Loucy (cell line): ENCODE measurements at regions not wholly inside any gene's neighbourhood (a gene's known extent, or its start where the extent isn't known, plus 50 kb on each side); places are given as distances from the start of the nearest gene placed in this dataset.

Experiments used
- H2AFZ ChIP-seq: fragments of 200-600 bp; sonication (generic); 2 replicates; pipeline ENCODE4 v1.6.0; 2016; ENCODE audit warnings: antibody characterized with exemption, mild to moderate bottlenecking, low read length, moderate library complexity
- H3F3A ChIP-seq: fragments of 200-600 bp; 2 replicates; pipeline ENCODE4 v1.6.0; 2016; ENCODE audit warnings: antibody characterized with exemption, low read depth, mild to moderate bottlenecking
- H3K27me3 ChIP-seq: fragments of 200-600 bp; sonication (generic); 2 replicates; pipeline ENCODE4 v1.6.1; 2014; ENCODE audit warnings: low read length, mild to moderate bottlenecking; ENCODE audit not compliant: insufficient read depth, poor library complexity, severe bottlenecking
- H3K36me3 ChIP-seq: fragments of 200-600 bp; sonication (generic); 2 replicates; pipeline ENCODE4 v1.6.1; 2016; ENCODE audit warnings: low read length; ENCODE audit not compliant: insufficient read depth
- H3K4me1 ChIP-seq: fragments of 200-600 bp; sonication (generic); 2 replicates; pipeline ENCODE4 v1.5.1; 2014; ENCODE audit warnings: low read length, mild to moderate bottlenecking; ENCODE audit not compliant: insufficient read depth, poor library complexity, severe bottlenecking
- H3K4me2 ChIP-seq: fragments of 200-600 bp; sonication (generic); 2 replicates; pipeline ENCODE4 v1.6.0; 2014; ENCODE audit warnings: antibody characterized with exemption, low read length, low read depth, mild to moderate bottlenecking; ENCODE audit not compliant: poor library complexity, severe bottlenecking
- H3K4me3 ChIP-seq: fragments of 200-600 bp; sonication (generic); 2 replicates; pipeline ENCODE4 v1.5.1; 2014; ENCODE audit warnings: low read length, mild to moderate bottlenecking, mixed read lengths; ENCODE audit not compliant: poor library complexity, severe bottlenecking
- H3K79me2 ChIP-seq: fragments of 200-600 bp; sonication (generic); 2 replicates; pipeline ENCODE4 v1.6.1; 2014; ENCODE audit warnings: low read length; ENCODE audit not compliant: insufficient read depth
- H3K9ac ChIP-seq: fragments of 200-600 bp; sonication (generic); 2 replicates; pipeline ENCODE4 v1.6.0; 2014; ENCODE audit warnings: mild to moderate bottlenecking, low read depth, low read length, moderate library complexity; ENCODE audit not compliant: poor library complexity, severe bottlenecking
- H3K9me2 ChIP-seq: fragments of 200-600 bp; sonication (generic); replicated peaks from 2 replicates; pipeline ENCODE4 v1.6.1; 2016; ENCODE audit warnings: low read depth, low read length, mixed read lengths
- H3K9me3 ChIP-seq: fragments of 200-600 bp; sonication (generic); 2 replicates; pipeline ENCODE4 v1.6.1; 2014; ENCODE audit warnings: mild to moderate bottlenecking, antibody characterized with exemption, low read length, low read depth; ENCODE audit not compliant: insufficient read depth
- H4K20me1 ChIP-seq: fragments of 200-600 bp; sonication (generic); 2 replicates; pipeline ENCODE4 v1.6.0; 2014; ENCODE audit warnings: antibody characterized with exemption, low read length, mild to moderate bottlenecking; ENCODE audit not compliant: insufficient read depth, poor library complexity, severe bottlenecking
- EZH2phosphoT487 ChIP-seq: fragments of 200-600 bp; IDR thresholded peaks from 2 replicates; pipeline ENCODE4 v1.6.1; 2018; ENCODE audit warnings: antibody characterized with exemption, mild to moderate bottlenecking, moderate library complexity, borderline replicate concordance
- TF ChIP-seq, protein P1 (sequence below): fragments of 200-600 bp; sonication (generic); conservative IDR thresholded peaks from 2 replicates; pipeline ENCODE4 v1.5.1; 2014; ENCODE audit warnings: mild to moderate bottlenecking, antibody characterized with exemption, low read length

DNA sequence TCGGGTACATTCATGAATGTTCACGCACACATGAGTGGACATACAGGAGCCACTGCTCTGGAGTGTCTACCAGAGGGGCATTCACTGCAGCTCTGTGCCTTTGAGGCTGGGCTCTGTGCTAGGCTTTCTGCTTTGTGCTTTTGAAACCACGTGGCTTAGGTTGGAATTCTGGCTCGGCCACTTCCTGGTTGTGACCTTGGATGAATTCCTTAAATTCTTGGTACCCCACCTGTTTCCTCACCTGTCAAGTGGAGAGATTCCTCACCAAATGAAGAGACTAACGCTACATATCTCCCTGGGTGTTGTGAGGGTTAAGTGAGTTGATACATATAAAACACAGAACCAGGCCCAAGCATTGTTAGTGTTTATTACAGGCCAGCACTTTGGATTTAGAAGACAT lies 842.8 kb downstream of the VRK1 start:
- no peak overlapping the region for H3K4me2 ChIP-seq
- H2AFZ ChIP-seq: no peak overlapping the region
- no peak overlapping the region for H3K9ac ChIP-seq
- no peaks in the 10 kb centered on the region for H4K20me1 ChIP-seq
- no peaks in the 10 kb centered on the region for H3K4me1 ChIP-seq
- H3K27me3 ChIP-seq: no peaks in the 10 kb centered on the region
- H3K9me2 ChIP-seq: no peaks in the 10 kb centered on the region
- TF ChIP-seq, protein P1, sequence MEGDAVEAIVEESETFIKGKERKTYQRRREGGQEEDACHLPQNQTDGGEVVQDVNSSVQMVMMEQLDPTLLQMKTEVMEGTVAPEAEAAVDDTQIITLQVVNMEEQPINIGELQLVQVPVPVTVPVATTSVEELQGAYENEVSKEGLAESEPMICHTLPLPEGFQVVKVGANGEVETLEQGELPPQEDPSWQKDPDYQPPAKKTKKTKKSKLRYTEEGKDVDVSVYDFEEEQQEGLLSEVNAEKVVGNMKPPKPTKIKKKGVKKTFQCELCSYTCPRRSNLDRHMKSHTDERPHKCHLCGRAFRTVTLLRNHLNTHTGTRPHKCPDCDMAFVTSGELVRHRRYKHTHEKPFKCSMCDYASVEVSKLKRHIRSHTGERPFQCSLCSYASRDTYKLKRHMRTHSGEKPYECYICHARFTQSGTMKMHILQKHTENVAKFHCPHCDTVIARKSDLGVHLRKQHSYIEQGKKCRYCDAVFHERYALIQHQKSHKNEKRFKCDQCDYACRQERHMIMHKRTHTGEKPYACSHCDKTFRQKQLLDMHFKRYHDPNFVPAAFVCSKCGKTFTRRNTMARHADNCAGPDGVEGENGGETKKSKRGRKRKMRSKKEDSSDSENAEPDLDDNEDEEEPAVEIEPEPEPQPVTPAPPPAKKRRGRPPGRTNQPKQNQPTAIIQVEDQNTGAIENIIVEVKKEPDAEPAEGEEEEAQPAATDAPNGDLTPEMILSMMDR: no peak
- TF ChIP-seq EZH2phosphoT487: no peak
- no peaks in the 10 kb centered on the region for H3F3A ChIP-seq
- H3K9me3 ChIP-seq: no peaks in the 10 kb centered on the region
- no peaks in the 10 kb centered on the region for H3K36me3 ChIP-seq
- no peaks in the 10 kb centered on the region for H3K79me2 ChIP-seq
- no peak overlapping the region for H3K4me3 ChIP-seq

DNA sequence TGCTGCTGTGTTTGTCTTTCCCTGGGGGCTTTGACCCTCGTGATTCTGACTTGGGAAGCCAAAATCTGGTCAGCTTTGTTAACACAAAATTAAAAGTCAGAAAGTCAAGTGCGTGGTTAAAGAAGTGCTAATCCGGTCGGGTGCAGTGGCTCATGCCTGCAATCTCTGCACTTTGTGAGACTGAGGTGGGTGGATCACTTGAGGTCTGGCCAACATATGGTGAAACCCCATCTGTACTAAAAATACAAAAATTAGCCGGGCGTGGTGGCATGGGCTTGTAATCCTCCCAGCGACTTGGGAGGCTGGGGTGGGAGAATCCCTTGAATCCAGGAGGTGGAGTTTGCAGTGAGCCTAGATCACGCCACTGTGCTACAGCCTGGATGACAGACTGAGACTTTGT lies 844.6 kb downstream of the VRK1 start:
- no peaks in the 10 kb centered on the region for H3K4me1 ChIP-seq
- H3K79me2 ChIP-seq: no peaks in the 10 kb centered on the region
- TF ChIP-seq EZH2phosphoT487: no peak
- TF ChIP-seq, protein P1: no peak
- no peaks in the 10 kb centered on the region for H3F3A ChIP-seq
- no peak overlapping the region for H3K4me2 ChIP-seq
- no peaks in the 10 kb centered on the region for H3K9me3 ChIP-seq
- H3K4me3 ChIP-seq: no peak overlapping the region
- no peak overlapping the region for H3K9ac ChIP-seq
- H4K20me1 ChIP-seq: no peaks in the 10 kb centered on the region
- H3K9me2 ChIP-seq: no peaks in the 10 kb centered on the region
- no peaks in the 10 kb centered on the region for H3K36me3 ChIP-seq
- H2AFZ ChIP-seq: no peak overlapping the region
- no peaks in the 10 kb centered on the region for H3K27me3 ChIP-seq

DNA sequence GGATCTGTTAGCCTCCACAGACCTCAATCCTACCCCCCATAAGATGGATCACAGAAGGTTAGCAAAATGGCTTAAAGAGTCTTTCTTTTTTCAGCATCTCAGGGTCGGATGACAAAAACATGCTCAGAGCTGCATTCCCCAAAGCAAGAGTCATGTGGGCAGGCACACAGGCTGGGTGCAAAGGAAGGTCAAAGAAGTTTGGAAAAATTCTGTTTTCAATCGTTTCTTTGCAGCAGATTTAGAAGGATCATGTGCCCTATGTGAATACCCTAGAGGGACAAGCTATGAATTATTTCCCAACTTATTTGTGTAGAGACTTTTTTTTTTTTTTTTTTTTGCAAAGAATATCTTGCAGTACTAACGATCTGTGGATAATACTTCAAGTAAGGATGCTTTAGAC lies 845.4 kb downstream of the VRK1 start:
- Histone ChIP-seq H3K4me3 (no peak overlapping the region), H3K9ac (no peak overlapping the region), H4K20me1 (no peaks in the 10 kb centered on the region), H3K4me1 (no peaks in the 10 kb centered on the region), H3K9me2 (no peaks in the 10 kb centered on the region), H2AFZ (no peak overlapping the region), H3K9me3 (no peaks in the 10 kb centered on the region), H3K4me2 (no peak overlapping the region), H3K36me3 (no peaks in the 10 kb centered on the region), H3K79me2 (no peaks in the 10 kb centered on the region), H3K27me3 (no peaks in the 10 kb centered on the region), H3F3A (no peaks in the 10 kb centered on the region)
- TF ChIP-seq EZH2phosphoT487: no peak
- TF ChIP-seq, protein P1: no peak
